DMS53 treated with DMSO at 0.1 percent for 48 hours (cell line): ENCODE measurements at regions not wholly inside any gene's neighbourhood (a gene's known extent, or its start where the extent isn't known, plus 50 kb on each side); places are given as distances from the start of the nearest gene placed in this dataset.
"Not testable (repeated sequence)": the region's sequence is repeated elsewhere in the genome, so short reads cannot be mapped to it uniquely, and the experiment has no call there.

Source experiments
- DNase-seq: peaks from one replicate; lab custom pipeline; 2025; ENCODE audit not compliant: unreplicated experiment; lab: John Stamatoyannopoulos, UW

DNA sequence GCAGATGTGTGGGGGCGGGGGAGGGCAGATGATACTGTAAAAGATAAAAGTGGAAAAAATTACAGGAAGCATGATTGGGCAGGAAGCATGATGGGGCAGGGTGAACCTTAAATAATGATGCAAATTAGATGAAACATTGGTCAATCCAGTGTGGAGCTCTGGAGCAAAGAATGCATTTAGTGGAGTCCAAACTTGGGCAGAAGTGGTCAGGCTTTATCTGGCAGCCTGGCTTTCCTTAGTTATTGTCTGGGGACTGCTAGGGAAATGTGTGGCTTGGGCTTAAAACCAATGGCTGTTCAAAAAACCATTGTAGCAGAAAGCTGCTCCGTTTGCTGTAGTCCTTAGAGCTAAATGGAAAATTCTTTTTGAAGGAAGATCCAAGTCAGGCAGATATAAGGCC lies 1077.3 kb upstream of the MIR17HG start:
- no peak for DNase-seq

DNA sequence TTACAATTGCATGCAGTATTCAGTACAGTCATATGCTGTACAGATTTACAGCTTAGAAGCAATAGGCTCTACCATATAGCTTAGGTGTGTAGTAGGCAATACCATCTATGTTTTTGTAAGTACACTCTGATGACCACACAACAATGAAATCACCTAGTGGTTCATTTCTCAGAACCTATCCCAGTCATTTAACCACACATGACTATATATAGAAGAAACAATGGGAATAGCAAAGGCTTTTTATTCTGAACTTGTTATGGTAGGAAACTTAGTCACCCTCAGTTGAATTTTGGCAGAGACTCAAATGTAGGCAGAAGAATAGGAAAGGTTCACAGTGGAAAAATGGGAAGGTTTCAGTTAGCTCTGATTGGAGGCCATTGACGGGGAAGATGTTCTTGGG lies 1075.1 kb upstream of the MIR17HG start:
- no peak for DNase-seq

DNA sequence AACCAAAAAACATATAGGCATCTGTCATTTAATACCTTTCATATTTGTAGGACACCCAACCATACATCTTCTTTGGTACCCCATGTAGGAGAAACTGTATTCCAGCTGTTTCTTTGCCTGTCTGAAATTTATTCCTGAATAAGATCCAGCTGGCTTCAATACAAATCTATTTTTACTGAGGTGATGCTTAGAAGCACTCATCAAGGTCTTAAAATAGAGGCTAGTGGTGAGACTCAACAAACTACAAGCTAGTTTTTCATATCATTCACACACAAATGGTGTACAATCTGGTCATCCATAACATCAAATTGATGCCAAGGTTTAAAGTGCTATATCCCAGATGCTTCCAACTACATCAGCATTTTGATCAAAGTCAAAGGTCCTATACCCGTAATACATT lies 1071.3 kb upstream of the MIR17HG start:
- no peak for DNase-seq

DNA sequence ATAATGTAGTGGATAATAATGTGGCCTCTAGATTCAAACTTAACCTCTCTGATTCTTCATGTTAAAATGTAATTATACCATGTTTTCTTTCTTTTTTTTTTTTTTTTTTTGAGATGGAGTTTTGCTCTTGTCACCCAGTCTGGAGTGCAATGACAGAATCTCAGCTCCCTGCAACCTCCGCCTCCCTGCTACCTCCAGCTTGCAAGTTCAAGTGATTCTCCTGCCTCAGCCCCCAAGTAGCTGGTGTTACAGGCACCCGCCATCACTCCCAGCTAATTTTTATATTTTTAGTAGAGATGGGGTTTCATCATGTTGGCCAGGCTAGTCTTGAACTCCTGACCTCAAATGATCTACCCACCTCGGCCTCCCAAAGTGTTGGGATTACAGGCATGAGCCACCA lies 1069.3 kb upstream of the MIR17HG start:
- DNase-seq, result not testable (repeated sequence)

DNA sequence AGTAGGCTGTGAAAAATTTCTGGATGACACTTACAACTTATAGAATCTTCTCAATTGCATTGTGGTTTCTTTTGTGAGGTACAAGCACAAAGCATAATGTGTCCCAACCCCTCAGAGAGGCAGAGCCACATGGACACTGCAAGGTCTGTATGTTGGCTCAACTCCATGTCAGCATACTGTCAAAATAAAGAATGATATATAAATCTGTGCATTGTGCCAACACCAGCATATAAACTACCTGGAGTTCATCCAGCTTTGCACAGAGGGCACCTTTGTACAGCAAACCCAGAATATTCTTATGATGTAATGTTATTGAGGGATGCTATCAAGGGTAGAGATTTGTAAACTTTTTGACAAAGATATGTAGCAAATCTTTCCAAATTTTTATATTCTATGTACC lies 1065.8 kb upstream of the MIR17HG start:
- no peak for DNase-seq

DNA sequence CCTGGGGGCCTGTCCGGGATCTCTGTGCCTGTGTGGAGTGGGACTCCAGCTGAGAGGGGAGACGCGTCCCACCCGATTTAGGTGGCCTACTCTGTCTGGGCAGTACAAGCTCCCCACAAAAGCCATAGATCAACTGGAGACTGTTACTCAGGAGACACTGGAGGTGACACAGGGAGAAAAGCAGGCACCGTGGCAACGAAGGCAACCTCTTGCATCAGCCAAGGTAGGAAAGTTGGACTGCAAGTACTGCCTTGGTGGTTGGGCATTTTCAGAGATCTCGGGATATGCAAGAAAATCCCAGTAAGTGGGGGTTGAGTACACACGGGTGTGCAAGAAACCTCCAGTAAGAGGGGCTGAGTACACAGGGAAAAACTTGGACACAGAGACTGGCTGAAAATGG lies 1060.0 kb upstream of the MIR17HG start:
- no peak for DNase-seq

DNA sequence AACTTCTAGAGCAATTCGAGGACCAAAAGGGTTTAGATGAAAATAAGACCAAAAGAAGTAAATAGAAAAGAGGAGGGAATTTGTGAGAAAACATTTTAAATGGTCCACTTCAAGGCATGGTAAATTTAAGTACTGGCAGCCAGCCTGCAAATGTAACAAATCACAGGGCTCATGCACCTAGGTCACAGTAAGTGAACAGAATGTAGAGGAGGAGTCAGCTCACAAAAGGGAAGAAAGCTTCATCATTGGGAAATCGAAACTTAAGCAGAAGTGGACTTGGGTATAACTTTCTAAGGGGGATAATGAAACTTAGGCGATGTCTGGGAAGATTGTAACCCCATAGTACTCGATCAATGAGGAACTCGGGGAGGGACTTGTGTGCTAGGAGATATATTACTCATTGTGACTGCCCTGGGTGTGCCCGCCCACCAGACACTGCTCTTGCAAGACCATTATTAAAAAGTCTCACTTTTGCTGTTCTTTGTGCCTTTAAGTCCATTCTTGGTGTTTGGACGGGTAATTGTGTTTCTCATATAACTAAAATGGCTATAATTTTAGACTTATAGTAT lies 1053.6 kb upstream of the MIR17HG start:
- no peak for DNase-seq

DNA sequence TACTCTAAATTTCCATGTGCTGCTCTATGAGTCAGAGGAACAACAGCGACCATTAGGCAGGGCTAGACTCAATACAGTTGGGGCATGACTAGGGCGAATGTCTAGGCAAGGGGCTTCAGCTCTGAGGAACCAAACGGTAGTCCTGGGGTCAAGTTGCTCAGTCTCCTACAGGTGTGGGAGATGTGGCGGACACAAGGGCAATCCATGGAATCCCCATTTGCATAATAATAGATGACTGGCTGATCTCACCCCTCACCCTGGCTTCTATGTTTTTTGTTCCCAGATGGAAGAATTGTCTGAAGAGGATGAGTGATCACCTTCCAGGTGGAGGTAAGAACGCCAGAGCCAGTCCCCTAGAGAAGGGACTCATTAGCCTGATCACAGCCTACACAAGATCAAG lies 1048.2 kb upstream of the MIR17HG start:
- DNase-seq, result no peak

DNA sequence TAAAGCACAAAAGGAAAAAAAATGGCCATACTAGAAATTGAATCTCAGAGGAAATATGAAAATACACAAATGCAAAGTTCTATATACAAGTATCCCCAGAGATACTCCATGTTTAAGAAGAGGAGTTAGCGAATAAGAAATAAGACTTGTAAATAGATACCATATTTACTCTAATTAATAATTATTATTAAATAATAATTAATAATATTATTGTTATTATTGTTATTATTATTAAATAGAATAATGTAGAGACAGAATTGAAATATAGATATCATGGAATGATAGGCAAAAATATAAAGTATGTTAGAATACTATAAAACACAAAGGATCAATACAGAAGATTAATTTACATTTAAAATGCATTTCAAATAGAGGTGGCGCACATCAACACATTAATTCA lies 1047.5 kb upstream of the MIR17HG start:
- DNase-seq, result no peak

DNA sequence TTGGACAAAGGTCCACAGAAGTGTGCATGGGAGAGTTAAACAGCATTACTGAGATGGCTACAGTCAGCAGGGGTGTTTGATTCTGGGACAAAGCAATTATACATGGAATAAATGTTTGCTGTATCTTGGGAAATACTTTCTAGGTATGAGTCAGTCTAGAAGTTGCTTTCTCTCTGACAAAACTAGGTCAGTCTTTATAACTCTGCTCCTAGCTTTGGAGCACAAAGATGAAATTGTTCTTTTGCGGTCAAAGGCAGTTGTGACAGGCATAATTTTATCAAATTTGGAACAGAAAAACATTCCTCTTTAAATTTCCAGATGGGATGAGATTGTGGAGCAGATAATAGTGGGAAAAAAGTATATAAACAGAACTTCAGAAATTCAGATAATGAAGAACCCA lies 1045.4 kb upstream of the MIR17HG start:
- no peak for DNase-seq

DNA sequence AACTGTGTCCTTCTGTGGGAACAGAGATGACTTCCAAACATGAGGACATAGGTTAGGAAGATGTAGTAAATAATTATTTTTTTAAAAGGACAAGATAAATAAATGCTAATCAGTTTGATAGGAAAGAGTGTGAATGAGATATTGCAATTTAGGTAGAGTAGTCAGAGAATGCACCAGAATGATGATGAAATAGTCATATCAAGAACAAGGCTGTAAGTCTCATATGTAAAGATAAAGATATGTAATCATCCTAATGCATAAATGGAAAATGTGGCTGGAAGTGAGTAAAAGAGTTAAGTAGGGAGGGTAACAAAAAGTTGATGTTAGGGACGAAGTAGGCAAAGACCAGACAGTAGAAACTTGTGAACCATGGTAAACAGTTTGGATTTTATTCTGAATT lies 1041.7 kb upstream of the MIR17HG start:
- DNase-seq, result no peak

DNA sequence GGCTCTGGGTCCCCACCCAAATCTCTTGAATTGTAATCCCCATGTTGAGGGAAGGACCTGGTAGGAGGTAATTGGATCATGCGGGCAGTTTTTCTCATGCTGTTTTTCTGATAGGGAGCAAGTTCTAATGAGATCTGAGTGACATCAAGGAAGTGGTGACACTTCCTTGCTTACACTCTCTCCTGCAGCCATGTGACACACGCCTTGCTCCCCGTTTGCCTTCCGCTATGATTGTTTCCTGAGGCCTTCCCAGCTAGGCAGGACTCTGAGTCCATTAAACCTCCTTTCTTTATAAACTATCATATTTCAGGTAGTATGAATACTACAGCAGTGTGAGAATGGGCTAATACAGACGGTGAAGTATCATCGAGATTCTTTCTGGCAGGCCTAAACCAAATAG lies 1040.4 kb upstream of the MIR17HG start:
- DNase-seq, result no peak

DNA sequence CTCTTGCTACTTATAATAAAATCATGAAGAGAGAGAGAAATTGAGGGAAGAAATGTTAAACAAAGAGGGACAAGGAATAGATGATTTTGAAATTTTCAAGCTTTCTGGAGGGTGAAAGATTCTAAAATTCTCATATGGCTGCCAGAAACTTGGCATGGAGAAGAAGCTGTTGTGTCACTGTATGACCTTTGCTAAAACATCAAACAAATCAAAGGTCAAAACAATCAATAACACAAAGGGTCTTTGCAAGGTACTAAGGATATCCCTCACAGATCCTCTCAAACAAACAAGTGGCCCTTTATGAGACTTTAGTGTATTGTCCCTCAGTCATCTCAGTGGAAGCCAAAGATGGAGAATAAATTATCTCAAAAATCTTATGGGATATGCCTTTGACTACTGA lies 1039.2 kb upstream of the MIR17HG start:
- DNase-seq, result no peak

DNA sequence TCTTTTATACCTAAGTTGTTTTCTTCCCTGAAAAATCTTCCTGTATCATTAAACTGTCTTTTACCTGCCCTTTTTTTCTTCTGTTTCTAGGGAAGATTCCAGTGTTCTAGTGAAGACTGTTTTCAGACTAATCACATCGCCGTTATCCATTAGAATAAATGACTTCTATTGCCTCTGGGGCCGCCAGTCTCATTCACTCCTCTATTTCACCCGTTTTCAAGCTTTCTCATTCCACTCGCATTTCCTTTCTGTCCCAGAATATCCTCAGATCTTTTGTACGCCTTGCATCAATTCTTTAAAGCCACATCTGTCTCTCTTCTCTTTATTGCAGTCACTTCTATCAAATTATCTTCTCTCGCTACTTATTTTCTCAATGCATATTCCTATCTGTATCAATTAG lies 1035.6 kb upstream of the MIR17HG start:
- DNase-seq, result no peak

DNA sequence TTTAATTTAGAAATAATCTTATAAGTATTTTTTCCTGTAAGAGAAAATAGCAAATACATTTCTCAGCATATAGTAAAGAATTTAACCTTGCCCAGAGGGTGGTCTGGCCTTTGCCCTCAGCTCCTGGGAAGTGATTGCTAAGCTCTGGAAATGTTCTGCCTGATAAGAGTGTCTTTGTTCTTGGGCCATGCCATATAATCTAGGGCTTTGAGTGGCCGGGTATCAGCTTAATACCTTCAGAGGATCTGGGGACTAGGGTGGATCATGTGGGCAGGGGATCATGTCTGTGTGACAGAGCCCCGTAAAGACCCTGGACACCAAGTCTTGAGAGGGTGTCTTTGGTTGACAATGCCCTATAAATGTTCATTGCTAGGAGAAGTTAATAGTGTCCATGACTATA lies 1032.4 kb upstream of the MIR17HG start:
- no peak for DNase-seq

DNA sequence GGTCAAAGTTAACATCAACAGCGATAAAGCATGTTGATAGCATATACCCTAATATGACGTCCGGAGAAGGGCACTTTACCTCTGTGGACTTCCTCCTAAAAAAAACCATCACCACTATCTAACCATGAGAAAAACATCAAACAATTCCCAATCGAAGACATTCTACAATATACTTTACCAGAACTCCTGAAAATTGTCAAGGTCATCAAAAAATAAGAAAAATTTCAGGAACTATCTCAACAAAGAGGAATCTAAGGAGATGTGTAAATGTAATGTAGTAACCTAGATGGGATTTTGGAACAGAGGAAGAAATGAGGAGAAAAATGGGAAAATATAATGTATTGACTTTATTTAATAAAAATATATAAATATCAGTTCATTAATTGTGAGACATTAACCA lies 1026.8 kb upstream of the MIR17HG start:
- DNase-seq, result no peak

DNA sequence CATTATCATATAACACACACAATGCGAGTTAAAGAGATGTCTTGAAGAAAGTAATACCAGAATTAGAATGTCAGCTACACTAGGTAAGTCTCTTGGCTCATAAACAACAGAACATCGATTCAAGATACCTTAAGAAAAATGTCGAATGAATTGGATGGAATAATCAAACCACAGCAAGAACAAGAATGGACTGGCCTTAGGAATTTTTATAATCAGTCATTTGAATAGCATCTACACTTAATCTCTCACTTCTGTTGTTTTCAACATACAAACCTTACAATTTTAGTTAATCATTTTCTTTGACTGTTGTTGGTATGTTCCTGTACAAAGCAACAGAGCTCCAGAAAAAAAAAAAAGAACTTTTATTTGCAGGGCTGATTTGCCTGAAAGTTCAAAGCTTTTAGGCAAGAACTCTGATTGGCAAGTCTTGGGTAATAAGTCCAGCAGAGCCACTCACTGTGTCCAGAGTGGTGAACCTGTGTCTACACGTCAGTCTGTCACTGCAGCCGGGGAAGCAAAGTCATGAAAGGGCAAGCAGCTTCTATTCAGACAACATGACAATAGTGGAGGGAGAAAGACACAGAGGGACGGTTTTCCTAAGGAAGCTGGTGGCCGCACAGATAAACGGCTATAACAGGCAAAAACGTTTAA lies 1026.1 kb upstream of the MIR17HG start:
- no peak for DNase-seq

DNA sequence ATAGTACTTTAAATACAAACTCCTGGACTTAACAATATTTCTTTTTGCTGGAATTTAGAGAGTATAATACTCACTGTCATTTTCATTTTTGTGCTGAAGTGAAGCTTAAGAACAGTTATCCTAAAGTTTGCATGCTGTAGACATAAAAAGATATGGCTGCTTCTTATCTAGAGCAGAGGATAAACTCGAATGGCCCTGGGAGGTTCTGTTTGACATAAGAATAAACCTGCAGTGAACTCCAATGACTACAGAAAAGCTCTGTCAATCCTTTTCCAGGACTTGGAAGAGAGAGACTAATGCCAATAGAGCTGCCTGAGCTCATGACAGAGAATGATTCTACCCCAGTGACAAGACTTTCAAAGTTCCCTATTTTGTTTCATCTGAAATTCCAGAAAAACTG lies 1017.8 kb upstream of the MIR17HG start:
- no peak for DNase-seq

DNA sequence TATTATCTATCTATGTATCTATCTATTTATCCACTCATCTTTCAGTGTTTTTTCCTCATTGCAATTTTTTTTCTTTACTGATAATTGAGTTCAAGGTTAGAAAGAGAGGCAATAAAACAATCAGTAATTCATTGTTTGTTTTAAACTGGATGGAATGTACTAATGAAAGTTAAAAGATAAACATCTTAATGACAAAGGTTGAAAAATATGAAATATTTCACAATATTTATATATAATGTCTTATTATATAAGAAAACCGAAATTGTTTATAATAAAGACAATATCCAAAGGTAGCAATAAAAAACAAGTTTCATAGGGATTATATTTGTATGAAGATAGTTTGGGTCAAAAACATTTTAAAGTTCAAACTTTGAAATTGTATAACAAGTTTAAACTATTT lies 1015.5 kb upstream of the MIR17HG start:
- no peak for DNase-seq

DNA sequence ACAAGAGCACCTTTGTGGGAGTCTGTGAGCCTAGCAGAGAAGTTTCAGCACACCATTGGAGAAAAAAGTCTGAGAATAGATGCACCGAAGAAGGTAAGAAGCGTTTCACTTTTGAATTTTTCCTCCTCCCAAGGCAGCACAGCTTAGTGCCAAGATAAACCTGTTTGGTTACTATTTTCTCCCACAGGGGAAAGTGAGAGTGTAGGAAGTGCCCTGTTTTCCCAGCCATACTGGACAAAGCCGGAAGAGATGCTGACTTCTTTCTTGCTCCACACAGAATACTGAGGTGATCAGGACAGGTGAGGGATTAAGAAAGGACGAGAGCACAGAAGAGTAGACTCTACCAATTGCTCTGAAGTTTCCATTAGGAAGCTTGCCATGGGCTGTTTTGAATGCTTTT lies 1011.0 kb upstream of the MIR17HG start:
- DNase-seq, result peak; percentile 1

DNA sequence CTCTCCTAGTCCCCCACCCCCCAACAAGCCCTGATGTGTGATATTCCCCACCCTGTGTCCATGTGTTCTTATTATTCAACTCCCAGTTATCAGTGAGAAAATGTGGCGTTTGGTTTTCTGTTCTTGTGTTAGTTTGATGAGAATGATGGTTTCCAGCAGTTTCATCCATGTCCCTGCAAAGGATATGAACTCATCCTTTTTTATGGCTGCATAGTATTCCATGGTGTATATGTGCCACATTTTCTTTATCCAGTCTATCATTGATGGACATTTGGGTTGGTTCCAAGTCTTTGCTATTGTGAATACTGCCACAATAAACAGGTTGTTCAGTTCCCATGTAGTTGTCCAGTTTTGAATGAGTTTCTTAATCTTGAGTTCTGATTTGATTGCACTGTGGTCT lies 1006.1 kb upstream of the MIR17HG start:
- DNase-seq, result not testable (repeated sequence)

DNA sequence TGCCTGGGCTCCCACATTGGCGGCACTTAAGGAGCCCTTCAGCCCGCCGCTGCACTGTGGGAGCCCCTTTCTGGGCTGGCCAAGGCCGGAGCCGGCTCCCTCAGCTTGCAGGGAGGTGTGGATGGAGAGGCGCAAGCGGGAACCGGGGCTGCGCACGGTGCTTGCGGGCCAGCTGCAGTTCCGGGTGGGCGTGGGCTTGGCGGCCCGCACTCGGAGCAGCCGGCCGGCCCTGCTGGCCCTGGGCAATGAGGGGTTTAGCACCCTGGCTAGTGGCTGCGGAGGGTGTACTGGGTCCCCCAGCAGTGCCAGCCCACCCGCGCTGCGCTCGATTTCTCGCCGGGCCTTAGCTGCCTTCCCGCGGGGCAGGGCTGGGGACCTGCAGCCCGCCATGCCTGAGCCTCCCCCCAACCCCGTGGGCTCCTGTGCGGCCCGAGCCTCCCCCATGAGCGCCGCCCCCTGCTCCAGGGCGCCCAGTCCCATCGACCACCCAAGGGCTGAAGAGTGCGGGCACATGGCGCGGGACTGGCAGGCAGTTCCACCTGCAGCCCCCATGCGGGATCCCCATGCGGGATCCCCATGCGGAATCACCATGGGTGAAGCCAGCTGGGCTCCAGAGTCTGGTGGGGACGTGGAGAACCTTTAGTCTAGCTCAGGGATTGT lies 998.9 kb upstream of the MIR17HG start:
- DNase-seq, result not testable (repeated sequence)

DNA sequence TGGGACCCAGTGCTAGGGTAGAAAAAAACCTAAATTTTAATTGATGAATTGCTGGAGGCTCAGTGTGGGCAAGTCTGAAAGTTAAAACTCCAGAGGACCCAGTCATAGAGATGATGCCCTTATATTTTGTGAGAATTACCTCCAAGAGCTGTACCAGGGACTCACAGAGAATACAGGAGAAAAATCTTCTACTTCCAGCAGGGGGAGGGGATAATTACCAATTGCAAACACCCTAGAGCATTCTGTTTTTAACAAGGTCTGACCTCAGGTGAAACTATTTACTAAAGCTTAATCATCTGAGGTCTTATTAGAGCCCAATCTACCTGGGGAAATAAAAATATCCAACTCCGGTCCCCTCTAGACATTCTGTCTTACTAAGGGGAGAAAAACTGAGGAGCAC lies 994.7 kb upstream of the MIR17HG start:
- DNase-seq, result no peak
